ENCODE measurements at regions not wholly inside any gene's neighbourhood (a gene's known extent, or its start where the extent isn't known, plus 50 kb on each side); places are given as distances from the start of the nearest gene placed in this dataset.

DNA sequence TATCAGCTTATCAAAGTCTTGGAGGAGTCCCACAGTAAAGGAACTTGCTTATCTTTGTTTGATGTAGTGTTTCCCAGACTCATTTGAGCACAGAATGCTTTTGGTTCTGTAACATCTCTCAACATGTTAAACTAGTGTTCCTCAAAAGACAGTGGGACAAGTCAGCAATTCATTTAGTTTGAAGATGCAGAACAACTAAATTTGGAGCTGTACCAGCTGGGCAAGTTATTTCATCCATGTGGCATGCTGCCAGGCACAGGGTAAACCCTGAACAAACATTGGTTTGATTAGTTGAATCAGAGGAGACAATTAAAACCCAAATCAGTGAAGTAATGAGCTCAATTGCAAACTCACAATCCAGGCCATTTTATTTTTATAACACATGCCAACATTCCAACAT is 141.2 kb downstream of the CSNK2A3 start:
- TF ChIP-seq, protein P1, sequence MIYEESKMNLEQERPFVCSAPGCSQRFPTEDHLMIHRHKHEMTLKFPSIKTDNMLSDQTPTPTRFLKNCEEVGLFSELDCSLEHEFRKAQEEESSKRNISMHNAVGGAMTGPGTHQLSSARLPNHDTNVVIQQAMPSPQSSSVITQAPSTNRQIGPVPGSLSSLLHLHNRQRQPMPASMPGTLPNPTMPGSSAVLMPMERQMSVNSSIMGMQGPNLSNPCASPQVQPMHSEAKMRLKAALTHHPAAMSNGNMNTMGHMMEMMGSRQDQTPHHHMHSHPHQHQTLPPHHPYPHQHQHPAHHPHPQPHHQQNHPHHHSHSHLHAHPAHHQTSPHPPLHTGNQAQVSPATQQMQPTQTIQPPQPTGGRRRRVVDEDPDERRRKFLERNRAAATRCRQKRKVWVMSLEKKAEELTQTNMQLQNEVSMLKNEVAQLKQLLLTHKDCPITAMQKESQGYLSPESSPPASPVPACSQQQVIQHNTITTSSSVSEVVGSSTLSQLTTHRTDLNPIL (CRISPR knock-in tag; IDR thresholded peaks at IDR 0.05; ENCODE audit: low read depth) = no peak
- TF ChIP-seq RARB (CRISPR knock-in tag; IDR thresholded peaks at IDR 0.05) = no peak
- no peak for TF ChIP-seq POU6F1 (CRISPR knock-in tag; IDR thresholded peaks at IDR 0.05; ENCODE audit: borderline replicate concordance, low read depth)
- no peak for TF ChIP-seq ZNF8 (CRISPR knock-in tag; IDR thresholded peaks at IDR 0.05)
- TF ChIP-seq ARNTL (CRISPR knock-in tag; IDR thresholded peaks at IDR 0.05; ENCODE audit: borderline replicate concordance, low read depth) = no peak
- TF ChIP-seq TOX (CRISPR knock-in tag; IDR thresholded peaks at IDR 0.05; ENCODE audit: borderline replicate concordance) = no peak
- no peak for TF ChIP-seq ZFP3 (CRISPR knock-in tag; IDR thresholded peaks at IDR 0.05)
- TF ChIP-seq ZFP30 (CRISPR knock-in tag; IDR thresholded peaks at IDR 0.05) = no peak
- no peak for TF ChIP-seq ZNF70 (CRISPR knock-in tag; IDR thresholded peaks at IDR 0.05)
- no peak for TF ChIP-seq OSR1 (CRISPR knock-in tag; IDR thresholded peaks at IDR 0.05)
- TF ChIP-seq, protein P2, sequence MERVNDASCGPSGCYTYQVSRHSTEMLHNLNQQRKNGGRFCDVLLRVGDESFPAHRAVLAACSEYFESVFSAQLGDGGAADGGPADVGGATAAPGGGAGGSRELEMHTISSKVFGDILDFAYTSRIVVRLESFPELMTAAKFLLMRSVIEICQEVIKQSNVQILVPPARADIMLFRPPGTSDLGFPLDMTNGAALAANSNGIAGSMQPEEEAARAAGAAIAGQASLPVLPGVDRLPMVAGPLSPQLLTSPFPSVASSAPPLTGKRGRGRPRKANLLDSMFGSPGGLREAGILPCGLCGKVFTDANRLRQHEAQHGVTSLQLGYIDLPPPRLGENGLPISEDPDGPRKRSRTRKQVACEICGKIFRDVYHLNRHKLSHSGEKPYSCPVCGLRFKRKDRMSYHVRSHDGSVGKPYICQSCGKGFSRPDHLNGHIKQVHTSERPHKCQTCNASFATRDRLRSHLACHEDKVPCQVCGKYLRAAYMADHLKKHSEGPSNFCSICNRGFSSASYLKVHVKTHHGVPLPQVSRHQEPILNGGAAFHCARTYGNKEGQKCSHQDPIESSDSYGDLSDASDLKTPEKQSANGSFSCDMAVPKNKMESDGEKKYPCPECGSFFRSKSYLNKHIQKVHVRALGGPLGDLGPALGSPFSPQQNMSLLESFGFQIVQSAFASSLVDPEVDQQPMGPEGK (CRISPR knock-in tag; IDR thresholded peaks at IDR 0.05; ENCODE audit: borderline replicate concordance) = no peak

All from SK-N-SH treated with all-trans-retinoic acid at 6 μM for 48 hours (cell line).